IgD-negative memory B cell (primary cell): ENCODE measurements at regions not wholly inside any gene's neighbourhood (a gene's known extent, or its start where the extent isn't known, plus 50 kb on each side); places are given as distances from the start of the nearest gene placed in this dataset.

Experiments used
- H3K27ac Mint-ChIP-seq, 3 donors: one replicate each; pipeline ENCODE4 v1.8.0; 2020 to 2022; ENCODE audit warnings: mild to moderate bottlenecking in 3 of 3, mixed read lengths in 3 of 3, moderate library complexity in 1 of 3
- H3K27me3 Mint-ChIP-seq: one replicate; pipeline ENCODE4 v1.8.0; 2021; ENCODE audit warnings: mixed read lengths
- H3K36me3 Mint-ChIP-seq: one replicate; pipeline ENCODE4 v1.8.0; 2020; ENCODE audit warnings: mild to moderate bottlenecking, mixed read lengths
- H3K4me1 Mint-ChIP-seq, 3 donors: one replicate each; pipeline ENCODE4 v1.8.0; 2020 to 2022; ENCODE audit warnings: mixed read lengths in 3 of 3, mild to moderate bottlenecking in 1 of 3
- H3K4me3 Mint-ChIP-seq, 4 donors: one replicate each; pipeline ENCODE4 v1.8.0; 2020 to 2022; ENCODE audit warnings: mild to moderate bottlenecking in 4 of 4, mixed read lengths in 4 of 4, moderate library complexity in 3 of 4
- H3K9me3 Mint-ChIP-seq, 3 donors: one replicate each; pipeline ENCODE4 v1.8.0; 2020 to 2021; ENCODE audit warnings: mixed read lengths in 3 of 3, mild to moderate bottlenecking in 1 of 3

DNA sequence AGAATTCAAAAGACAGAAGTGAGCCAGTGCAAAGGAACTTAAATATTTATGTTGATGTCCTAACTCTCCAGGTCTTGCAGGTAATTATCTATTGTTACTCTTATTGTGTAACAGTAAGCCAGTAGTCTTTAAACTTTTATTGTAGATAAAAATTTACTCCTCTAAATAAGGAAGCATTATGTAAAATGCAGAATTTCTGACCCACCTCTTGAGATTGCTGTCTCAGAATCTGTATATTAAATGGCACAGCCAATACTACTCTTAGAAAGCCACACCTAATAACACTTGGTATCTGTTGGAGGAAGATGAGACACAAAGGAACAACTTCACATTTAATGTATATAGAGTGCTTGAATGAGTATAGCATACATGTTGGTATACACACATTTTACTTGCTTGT, 613.5 kb upstream of the ZNF804A start:
- H3K27ac Mint-ChIP-seq = no peak overlapping the region
- no peak overlapping the region for H3K4me3 Mint-ChIP-seq
- no peaks in the 10 kb centered on the region for H3K36me3 Mint-ChIP-seq
- H3K4me1 Mint-ChIP-seq = no peaks in the 10 kb centered on the region
- H3K27me3 Mint-ChIP-seq = no peaks in the 10 kb centered on the region
- H3K9me3 Mint-ChIP-seq = peaks cover 0 to 3% (median 0%) of the 10 kb centered on the region in 3 donors

DNA sequence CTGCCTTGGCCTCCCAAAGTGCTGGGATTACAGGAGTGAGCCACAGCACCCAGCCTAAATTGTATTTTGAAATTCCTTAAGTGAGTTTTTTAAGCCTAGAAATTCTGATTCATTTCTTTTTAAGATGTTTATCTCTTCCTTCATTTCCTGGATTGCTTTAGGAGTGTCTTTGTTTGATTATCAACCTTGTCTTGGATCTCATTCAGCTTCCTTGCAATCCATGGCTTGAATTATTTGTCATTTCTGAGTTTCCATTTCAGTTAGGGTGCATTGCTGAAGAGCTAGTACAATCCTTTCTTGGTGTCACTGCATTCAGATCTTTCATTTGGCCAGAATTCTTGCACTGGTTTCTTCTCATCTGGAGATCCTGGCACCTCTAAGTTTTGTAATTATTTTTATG, 606.4 kb upstream of the ZNF804A start:
- Mint-ChIP-seq H3K4me1 (no peaks in the 10 kb centered on the region), H3K27ac (no peak overlapping the region), H3K36me3 (no peaks in the 10 kb centered on the region), H3K4me3 (no peak overlapping the region), H3K27me3 (no peaks in the 10 kb centered on the region), H3K9me3 (peaks cover 0 to 5% (median 4%) of the 10 kb centered on the region in 3 donors)

GRCh38 chr2:183993052-183993451, 605.3 kb upstream of the ZNF804A start:
- Mint-ChIP-seq H3K36me3 (no peaks in the 10 kb centered on the region), H3K4me3 (no peak overlapping the region), H3K27me3 (no peaks in the 10 kb centered on the region), H3K27ac (no peak overlapping the region), H3K4me1 (peaks cover 0 to 7% (median 4%) of the 10 kb centered on the region in 3 donors), H3K9me3 (peaks cover 0 to 5% (median 4%) of the 10 kb centered on the region in 3 donors)

DNA sequence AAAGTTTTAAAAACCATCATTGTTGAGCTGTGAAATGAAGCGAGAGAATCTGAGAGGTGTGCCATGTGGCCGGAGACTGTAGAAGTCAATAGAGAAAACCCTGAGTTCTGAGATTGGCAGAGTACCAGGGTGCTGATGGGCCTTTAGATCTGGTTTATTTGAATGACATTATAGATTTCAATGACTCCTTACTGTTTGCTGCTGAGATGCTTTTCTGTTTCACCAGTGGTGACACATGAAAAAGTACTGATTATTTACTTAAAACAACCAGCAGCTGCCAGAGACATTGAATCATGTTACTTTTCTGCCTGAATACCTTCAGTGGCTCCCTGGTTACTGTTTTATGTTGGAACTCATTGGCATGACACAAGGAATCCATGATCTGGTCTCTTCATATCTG, 602.7 kb upstream of the ZNF804A start:
- Mint-ChIP-seq H3K27ac (no peak overlapping the region), H3K4me1 (peaks cover 0 to 10% (median 6%) of the 10 kb centered on the region in 3 donors), H3K27me3 (no peaks in the 10 kb centered on the region), H3K36me3 (no peaks in the 10 kb centered on the region), H3K4me3 (no peak overlapping the region), H3K9me3 (peaks cover 0 to 4% (median 0%) of the 10 kb centered on the region in 3 donors)

DNA sequence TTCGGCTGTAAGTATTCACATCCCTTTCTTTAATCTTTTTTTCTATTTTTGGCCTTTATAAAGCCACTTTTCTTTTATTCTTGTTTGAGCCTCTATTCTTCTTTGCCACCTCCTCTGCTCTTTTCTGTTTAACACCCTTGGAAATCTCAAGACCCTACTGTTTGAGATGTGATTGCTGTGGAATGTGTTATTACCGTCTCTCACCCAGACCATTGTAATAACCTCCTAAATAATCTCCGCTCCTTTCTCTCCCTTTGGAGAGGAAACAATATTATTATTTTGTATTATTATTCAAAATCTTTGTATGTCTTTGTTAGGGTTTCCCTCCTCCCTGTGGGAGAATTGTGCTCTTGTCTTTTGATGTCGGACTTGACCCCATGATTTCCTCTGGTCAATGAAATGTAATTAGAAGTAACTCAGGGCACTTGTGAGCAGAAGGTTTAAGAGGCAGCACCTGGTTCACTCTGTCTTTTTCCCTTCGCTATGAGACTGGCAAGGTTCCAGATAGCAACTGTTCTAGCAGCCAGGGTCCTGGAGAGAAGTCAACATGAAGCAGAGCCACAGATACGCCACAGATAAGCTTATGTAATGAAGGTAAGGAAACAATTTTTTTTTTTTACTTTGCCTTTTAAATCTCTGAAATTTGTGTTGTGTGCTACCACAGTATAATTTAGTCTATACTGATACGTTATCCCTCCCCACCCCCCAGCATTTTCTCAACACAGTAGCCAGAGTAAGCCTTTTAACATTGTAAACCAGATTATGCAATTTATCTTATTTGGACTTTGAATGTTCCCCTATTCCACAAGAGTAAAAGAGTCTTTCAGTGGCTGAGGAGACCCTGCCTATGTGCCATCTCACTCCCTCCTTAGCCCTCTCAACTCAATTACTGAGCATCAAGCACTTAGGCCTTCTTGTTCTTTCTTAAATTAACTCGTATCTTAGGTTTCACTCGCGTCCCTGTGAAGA, 601.2 kb upstream of the ZNF804A start:
- Mint-ChIP-seq H3K36me3 (no peaks in the 10 kb centered on the region), H3K9me3 (peaks cover 0 to 2% (median 0%) of the 10 kb centered on the region in 3 donors), H3K4me3 (no peak overlapping the region), H3K27ac (no peak overlapping the region), H3K4me1 (peaks cover 0 to 10% (median 6%) of the 10 kb centered on the region in 3 donors), H3K27me3 (no peaks in the 10 kb centered on the region)

DNA sequence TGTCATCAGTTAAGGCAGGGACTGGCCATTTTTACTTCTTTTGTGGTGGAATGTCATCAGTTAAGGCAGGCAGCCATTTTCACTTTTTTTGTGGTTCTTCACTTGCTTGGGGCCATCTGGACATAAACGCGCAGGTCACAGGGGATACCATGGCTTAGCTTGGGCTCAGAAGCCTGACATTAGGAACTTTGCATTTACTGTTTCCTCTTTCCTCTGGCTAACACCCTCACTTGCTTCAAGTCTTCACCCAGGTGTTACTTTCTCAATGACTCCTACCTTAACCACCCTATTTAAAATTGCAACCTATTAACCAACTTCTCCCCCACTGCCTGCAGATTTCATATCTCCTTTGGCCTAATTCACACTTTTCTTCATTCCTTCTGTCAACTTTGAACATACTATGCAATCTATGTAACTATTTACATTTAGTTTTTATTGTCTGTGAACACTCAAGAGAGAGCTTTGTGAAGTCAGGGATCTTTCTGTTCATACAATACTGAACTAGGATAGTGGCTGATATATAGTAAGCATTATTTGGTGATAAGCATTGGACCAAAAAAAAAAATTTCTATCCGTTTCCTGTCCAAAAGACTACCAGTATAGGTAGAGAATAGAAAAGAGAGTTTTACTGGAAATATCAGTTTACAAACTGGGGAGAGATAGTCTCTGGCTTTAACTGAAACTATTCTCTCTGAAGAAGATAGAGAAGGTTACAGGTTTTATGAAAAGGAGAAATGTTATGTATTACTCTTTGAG, 600.1 kb upstream of the ZNF804A start:
- Mint-ChIP-seq H3K4me1 (peaks cover 0 to 10% (median 6%) of the 10 kb centered on the region in 3 donors), H3K27me3 (no peaks in the 10 kb centered on the region), H3K36me3 (no peaks in the 10 kb centered on the region), H3K27ac (no peak overlapping the region), H3K4me3 (no peak overlapping the region), H3K9me3 (no peaks in the 10 kb centered on the region)

DNA sequence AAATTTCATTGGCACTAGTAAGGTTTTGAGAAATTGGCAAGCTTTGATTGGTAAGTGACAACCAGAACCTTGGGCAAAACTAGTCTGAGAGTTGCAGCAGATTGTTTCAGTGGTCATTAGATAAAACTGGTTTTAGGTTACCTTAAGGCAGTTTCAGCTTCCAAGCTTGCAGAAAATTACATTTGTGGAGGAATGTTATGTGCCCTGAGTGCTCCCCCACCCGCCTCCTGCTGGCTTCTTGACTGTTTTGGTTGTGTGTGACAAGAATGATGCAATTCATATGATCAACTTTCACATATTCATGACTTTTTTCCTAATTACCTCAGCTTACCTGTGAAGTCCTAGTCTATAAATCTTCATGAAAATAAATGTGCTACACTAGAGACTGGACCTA, 599.5 kb upstream of the ZNF804A start:
- Mint-ChIP-seq H3K36me3 (no peaks in the 10 kb centered on the region), H3K9me3 (no peaks in the 10 kb centered on the region), H3K4me3 (no peak overlapping the region), H3K27ac (no peak overlapping the region), H3K4me1 (peaks cover 0 to 10% (median 6%) of the 10 kb centered on the region in 3 donors), H3K27me3 (no peaks in the 10 kb centered on the region)

GRCh38 chr2:184004289-184004947, 593.9 kb upstream of the ZNF804A start:
- Mint-ChIP-seq H3K27me3 (no peaks in the 10 kb centered on the region), H3K4me1 (no peaks in the 10 kb centered on the region), H3K36me3 (no peaks in the 10 kb centered on the region), H3K4me3 (no peak overlapping the region), H3K9me3 (peaks cover 0 to 1% (median 0%) of the 10 kb centered on the region in 3 donors), H3K27ac (no peak overlapping the region)

DNA sequence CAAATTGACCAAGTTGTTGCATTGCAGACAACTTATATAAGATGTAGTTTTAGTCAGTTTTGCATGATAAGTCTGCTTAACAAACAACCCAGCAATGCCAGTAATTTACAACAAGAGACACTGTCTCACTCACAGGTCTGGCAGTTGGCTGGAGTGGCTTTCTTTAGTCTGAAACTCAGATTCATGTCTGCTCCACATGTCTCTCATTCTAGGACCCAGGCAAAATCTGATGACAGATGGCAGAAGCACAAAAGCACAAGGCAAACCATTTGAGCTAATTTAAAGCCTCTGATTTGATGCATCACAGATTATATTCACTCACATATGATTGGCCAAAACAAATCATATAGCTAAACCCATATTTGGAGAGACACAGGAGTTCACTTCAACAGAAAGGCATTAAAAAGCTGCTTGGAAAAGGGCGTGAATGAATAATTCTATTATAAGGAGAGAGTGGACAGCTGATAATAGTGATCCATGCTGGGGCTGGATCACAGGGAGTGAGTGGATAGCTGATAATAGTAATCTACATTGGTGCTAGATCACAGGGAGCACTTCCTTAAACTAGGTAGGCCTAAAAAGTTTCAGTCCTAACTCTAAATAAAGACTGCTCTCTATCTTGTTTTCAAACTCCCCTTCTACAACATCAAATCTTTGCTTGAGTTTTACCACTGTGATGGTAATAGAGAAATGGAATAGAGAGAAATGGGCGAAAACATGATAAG, 593.2 kb upstream of the ZNF804A start:
- no peaks in the 10 kb centered on the region for H3K27me3 Mint-ChIP-seq
- no peaks in the 10 kb centered on the region for H3K36me3 Mint-ChIP-seq
- H3K4me3 Mint-ChIP-seq = no peak overlapping the region
- no peaks in the 10 kb centered on the region for H3K4me1 Mint-ChIP-seq
- peaks cover 0 to 1% (median 0%) of the 10 kb centered on the region in 3 donors for H3K9me3 Mint-ChIP-seq
- no peak overlapping the region for H3K27ac Mint-ChIP-seq

GRCh38 chr2:184006998-184007397, 591.3 kb upstream of the ZNF804A start:
- no peak overlapping the region for H3K27ac Mint-ChIP-seq
- no peaks in the 10 kb centered on the region for H3K4me1 Mint-ChIP-seq

DNA sequence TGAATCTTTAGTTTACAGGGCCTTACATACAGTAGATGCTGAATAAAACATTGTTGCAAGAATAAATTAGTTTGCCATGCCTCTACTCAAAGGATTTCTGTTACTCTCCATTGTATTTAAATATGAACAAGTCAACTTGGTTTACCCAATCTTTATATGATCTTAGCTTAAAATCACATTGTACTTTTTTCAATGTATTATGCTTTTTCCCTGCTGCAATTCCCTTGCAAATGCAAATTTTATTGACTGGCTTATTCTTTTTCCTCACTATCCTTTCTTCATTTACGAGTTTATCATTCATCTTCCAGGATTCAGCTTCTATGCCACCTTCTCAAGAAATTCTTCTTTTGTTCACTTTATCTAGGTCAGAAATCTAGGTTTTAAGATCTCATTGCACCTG, 571.4 kb upstream of the ZNF804A start:
- no peak overlapping the region for H3K4me3 Mint-ChIP-seq
- no peaks in the 10 kb centered on the region for H3K9me3 Mint-ChIP-seq
- H3K27ac Mint-ChIP-seq = no peak overlapping the region
- H3K36me3 Mint-ChIP-seq = peaks cover 1% of the 10 kb centered on the region
- no peaks in the 10 kb centered on the region for H3K27me3 Mint-ChIP-seq
- H3K4me1 Mint-ChIP-seq = no peaks in the 10 kb centered on the region

More at GRCh38 chr2:184006998-184007397, 591.3 kb upstream of the ZNF804A start:
- no peaks in the 10 kb centered on the region for H3K27me3 Mint-ChIP-seq
- H3K9me3 Mint-ChIP-seq = peaks cover 0 to 1% (median 0%) of the 10 kb centered on the region in 3 donors
- no peak overlapping the region for H3K4me3 Mint-ChIP-seq
- no peaks in the 10 kb centered on the region for H3K36me3 Mint-ChIP-seq

DNA sequence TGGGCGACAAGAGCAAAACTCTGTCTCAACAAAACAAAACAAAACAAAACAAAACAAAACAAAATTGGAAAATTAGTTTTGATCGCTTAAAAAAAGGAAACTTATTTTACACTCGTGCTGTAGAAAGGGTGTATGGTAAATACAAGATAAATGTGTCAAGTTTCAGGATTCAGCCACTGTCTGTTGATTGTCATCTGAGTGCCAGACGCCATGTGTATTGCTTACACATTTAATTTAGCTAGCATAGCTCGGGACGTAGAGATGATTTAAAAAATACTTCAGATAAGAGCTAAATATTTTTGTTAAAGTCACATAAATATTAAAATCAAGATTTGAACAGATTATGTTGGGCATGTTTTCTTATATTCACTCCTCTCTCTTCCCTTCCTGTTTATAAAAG, 568.1 kb upstream of the ZNF804A start:
- H3K36me3 Mint-ChIP-seq = peaks cover 1% of the 10 kb centered on the region

GRCh38 chr2:184030989-184031388, 567.3 kb upstream of the ZNF804A start:
- Mint-ChIP-seq H3K27me3 (no peaks in the 10 kb centered on the region), H3K27ac (no peak overlapping the region), H3K4me1 (no peaks in the 10 kb centered on the region), H3K4me3 (no peak overlapping the region), H3K36me3 (peaks cover 1% of the 10 kb centered on the region), H3K9me3 (no peaks in the 10 kb centered on the region)

More for the DNA sequence above, 568.1 kb upstream of the ZNF804A start:
- Mint-ChIP-seq H3K4me1 (no peaks in the 10 kb centered on the region), H3K27me3 (no peaks in the 10 kb centered on the region), H3K9me3 (no peaks in the 10 kb centered on the region), H3K27ac (no peak overlapping the region), H3K4me3 (no peak overlapping the region)

DNA sequence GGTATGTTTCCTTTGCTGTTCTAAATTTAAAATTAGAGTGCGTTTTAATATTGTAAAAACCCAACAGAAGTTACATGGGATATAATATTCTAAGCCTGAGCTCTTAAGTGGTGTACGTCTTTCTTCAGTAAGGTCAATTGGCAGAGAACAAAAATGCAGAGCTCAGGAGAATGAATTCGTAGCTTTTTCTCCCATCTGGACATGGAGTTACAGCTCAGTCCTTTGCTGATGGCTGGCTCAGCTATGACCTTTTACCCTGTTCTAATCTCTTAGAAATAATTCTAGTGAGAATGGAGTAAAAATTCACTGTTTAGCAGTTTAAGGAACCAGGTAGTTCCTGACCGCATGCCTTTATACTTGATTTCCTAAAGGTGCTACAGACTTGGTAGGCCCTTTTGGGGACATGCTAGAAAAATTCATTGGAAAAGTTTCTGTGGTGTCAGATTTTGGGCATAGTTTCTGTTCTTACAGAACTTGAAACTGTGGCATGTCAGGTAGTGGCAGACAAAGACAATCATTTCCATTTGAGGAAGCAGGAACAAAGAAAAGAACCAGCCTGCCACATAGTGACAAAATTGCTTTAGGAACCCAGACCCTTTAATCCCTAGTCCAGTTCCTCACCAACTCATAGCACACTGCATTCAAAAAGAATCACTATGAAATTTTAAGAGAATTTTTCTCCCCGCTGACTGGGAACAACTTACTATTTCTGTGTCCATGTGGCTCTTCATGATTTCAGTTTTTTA, 566.8 kb upstream of the ZNF804A start:
- Mint-ChIP-seq H3K4me3 (no peak overlapping the region), H3K27ac (no peak overlapping the region), H3K9me3 (no peaks in the 10 kb centered on the region), H3K4me1 (no peaks in the 10 kb centered on the region), H3K36me3 (peaks cover 1% of the 10 kb centered on the region), H3K27me3 (no peaks in the 10 kb centered on the region)
